Activated CD8-positive, alpha-beta memory T cell treated with anti-CD3 and anti-CD28 coated beads, Interleukin-2, amount 50 U/mL, for 1 hour (primary cell): ENCODE measurements at regions not wholly inside any gene's neighbourhood (a gene's known extent, or its start where the extent isn't known, plus 50 kb on each side); places are given as distances from the start of the nearest gene placed in this dataset.

Experiments used
- DNase-seq: peaks from one replicate; pipeline ENCODE4 v3.0.0-alpha.2; 2020; ENCODE audit errors: extremely low read depth

DNA sequence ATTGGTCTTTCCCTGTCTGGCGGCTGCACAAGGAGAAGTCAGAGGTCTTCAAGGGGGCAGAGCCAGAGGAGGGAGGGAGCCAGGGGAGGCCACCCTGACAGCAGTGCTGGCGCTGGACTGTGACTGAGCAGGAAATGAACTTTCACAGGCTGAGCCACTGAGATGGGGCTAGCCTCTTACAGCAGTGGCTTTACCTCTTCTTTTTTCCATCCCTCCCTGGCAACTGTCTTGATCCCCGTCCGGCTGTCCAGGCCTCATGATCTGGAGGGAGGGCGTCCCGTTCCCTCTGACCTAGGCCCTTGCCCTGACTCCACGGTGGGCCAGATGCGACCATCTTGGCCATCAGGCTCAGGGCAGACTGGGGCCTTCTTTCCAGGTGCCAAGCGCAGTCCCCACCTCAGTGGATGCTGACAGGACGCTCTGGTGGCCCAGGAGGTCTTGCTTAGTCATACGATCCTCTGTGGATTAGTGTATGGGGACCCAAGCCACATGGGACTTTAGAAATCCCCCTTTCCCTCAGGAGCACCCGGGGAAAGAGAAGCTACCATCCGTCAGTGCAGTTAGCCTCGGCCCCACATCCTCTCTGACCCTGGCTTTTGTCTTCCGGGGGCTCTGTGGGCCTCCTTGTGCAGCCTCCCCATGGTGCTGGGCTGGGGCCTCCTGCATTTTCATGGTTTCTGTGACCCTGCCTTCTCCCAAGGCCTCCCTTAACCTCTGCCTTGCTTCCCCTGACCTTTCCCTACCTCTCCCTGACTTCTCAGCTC, 57.4 kb upstream of the CCDC167 start:
- no peak for DNase-seq

- DNase-seq = no peak
Observed at GRCh38 chr6:37555040-37555781, 55.5 kb upstream of the CCDC167 start.

DNA sequence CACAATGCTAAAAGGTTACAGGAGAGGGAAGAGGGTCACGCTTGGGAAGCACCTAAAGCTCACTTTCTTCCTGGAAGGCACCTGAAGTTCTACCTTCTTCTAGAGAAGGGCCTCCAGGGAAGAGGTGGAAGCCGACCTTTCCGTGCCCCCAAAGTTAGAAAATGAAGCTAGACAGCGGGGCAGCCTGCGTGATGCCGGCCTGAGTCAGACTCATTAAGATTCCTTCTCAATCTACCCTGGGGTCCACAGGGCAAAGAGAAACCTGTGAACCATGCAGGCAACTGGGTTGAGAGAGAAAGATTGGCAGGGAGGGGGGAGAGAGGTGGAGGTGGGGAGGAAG, 54.8 kb upstream of the CCDC167 start:
- DNase-seq = no peak

DNA sequence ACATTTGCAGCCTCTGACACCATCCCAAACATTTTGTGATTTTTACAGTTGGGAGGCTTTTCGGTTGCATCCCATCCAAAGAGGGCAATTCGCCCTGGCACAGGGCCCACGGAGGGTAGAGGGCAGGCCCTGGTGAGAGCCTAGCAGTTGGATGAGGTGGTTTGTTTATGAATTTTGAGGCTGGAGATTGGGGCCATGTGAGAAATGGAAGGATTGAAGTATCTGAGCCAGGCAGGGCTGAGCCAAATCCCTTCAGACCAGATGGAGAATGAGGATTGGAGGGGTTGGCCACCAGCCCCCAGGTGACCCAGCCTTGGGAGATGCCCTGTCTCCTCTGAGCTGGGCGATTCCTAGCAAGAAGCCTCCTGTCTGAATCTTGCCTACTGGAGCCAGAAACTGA, 52.6 kb upstream of the CCDC167 start:
- DNase-seq = no peak

GRCh38 chr6:37551867-37552266, 52.2 kb upstream of the CCDC167 start:
- no peak for DNase-seq

GRCh38 chr6:37551446-37551845, 51.8 kb upstream of the CCDC167 start:
- no peak for DNase-seq

DNA sequence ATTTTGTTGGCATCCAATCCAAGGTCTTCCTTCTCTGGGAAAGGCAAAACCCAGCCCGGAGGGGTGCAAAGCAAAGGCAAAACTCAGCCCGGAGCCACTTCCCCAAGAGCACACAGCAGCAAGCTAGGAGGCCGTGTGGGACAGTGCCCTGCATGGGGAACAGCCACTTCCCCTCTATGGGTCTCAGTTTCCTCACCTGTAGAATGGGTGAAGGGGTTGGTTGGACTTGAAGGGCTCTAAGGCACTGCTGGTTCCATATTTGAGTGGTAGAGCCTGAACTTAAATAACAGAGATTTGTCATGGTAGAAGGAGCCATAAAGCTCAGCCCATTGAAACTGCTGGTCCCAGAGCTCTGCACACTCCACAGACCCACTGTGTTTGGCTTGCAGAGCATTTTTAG, 51.3 kb upstream of the CCDC167 start:
- no peak for DNase-seq

GRCh38 chr6:37550191-37550831, 50.6 kb upstream of the CCDC167 start:
- no peak for DNase-seq

DNA sequence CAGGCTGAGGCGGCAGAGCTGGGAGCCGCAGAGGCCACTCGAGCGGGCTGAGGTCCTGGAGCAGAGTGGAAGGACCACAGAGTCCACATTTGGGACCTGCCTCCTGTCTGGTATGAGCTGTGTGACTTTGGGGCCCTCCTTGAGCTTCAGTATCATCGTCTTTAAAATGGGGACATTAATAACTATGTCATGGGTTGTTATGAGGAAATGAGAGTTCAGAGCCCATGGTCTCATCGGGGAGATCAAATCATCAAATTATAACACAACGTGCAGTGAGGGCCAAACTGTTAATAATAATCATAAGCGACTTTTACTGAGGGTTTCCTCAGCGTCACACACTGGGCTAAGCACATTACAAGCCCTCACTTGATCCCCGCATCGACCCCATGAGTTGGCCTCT, 49.9 kb upstream of the CCDC167 start:
- DNase-seq = no peak
